ENCODE measurements at regions not wholly inside any gene's neighbourhood (a gene's known extent, or its start where the extent isn't known, plus 50 kb on each side); places are given as distances from the start of the nearest gene placed in this dataset.

DNA sequence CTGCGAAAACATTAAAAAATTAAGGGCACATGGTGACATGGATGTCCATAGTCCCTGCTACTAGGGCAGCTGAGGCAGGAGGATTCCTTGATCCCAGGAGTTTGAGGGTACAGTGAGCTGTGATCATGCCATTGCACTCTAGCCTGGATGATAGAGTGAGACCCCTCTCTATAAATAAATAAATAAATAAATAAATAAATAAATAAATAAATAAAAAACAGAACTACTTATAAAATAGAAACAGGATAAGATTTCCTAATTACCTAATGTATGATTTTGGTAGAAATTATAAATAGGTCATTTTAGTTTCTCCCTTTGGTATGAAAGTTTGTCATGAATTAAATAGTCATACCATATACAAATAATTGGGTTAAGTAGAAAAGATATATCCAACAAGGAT is 916.2 kb downstream of the GRIK2 start:
- no peak for TF ChIP-seq EP300 (IDR thresholded peaks at IDR 0.05)
- TF ChIP-seq, protein P1, sequence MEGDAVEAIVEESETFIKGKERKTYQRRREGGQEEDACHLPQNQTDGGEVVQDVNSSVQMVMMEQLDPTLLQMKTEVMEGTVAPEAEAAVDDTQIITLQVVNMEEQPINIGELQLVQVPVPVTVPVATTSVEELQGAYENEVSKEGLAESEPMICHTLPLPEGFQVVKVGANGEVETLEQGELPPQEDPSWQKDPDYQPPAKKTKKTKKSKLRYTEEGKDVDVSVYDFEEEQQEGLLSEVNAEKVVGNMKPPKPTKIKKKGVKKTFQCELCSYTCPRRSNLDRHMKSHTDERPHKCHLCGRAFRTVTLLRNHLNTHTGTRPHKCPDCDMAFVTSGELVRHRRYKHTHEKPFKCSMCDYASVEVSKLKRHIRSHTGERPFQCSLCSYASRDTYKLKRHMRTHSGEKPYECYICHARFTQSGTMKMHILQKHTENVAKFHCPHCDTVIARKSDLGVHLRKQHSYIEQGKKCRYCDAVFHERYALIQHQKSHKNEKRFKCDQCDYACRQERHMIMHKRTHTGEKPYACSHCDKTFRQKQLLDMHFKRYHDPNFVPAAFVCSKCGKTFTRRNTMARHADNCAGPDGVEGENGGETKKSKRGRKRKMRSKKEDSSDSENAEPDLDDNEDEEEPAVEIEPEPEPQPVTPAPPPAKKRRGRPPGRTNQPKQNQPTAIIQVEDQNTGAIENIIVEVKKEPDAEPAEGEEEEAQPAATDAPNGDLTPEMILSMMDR (IDR thresholded peaks at IDR 0.05), result no peak
- TF ChIP-seq POLR2A (IDR thresholded peaks at IDR 0.05; ENCODE audit: low read depth), result no peak
- TF ChIP-seq POLR2AphosphoS5 (IDR thresholded peaks at IDR 0.05), result no peak

All from esophagus muscularis mucosa (tissue), 4 donors.